ENCODE measurements at regions not wholly inside any gene's neighbourhood (a gene's known extent, or its start where the extent isn't known, plus 50 kb on each side); places are given as distances from the start of the nearest gene placed in this dataset.

DNA sequence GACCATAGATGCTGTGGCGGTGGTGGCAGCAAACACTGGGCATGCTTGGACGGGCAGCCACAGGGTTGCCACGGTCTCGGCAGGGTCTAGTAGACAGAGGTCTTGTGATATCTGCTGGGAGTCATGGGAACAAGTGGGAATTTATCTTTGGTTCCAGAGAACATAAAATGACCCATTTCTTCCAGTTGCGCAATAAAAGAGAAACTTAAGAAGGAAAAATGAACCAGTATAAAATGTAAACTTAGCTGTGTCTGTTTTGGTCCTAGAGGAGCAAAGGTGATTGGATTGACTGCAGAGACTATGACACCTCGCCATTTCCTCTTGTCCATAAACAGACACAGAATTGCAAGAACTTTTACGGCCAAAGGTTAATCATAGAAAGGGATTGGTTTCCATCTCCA is 132.6 kb upstream of the RBBP8 start:
- Mint-ChIP-seq H3K36me3 (no peaks in the 10 kb centered on the region), H3K27me3 (ENCODE audit: low read depth) (no peaks in the 10 kb centered on the region), H3K27ac (peak overlapping the region; percentile 57), H3K9me3 (no peaks in the 10 kb centered on the region), H3K4me3 (no peak overlapping the region), H3K4me1 (peaks cover 24% of the 10 kb centered on the region)
- no peak for DNase-seq (ENCODE audit: low spot score in 2 of 2, unreplicated experiment in 2 of 2)
- TF ChIP-seq CTCF (IDR thresholded peaks at IDR 0.05; ENCODE audit: unreplicated experiment): no peak

GRCh38 chr18:22813648-22814328 is 119.3 kb upstream of the RBBP8 start:
- Mint-ChIP-seq H3K4me1 (peaks cover 41% of the 10 kb centered on the region), H3K9me3 (no peaks in the 10 kb centered on the region), H3K4me3 (no peak overlapping the region), H3K27ac (peak overlapping the region; percentile 84), H3K36me3 (no peaks in the 10 kb centered on the region), H3K27me3 (ENCODE audit: low read depth) (peaks cover 9% of the 10 kb centered on the region)
- TF ChIP-seq CTCF (IDR thresholded peaks at IDR 0.05; ENCODE audit: unreplicated experiment): no peak
- DNase-seq (ENCODE audit: low spot score in 2 of 2, unreplicated experiment in 2 of 2): no peak

DNA sequence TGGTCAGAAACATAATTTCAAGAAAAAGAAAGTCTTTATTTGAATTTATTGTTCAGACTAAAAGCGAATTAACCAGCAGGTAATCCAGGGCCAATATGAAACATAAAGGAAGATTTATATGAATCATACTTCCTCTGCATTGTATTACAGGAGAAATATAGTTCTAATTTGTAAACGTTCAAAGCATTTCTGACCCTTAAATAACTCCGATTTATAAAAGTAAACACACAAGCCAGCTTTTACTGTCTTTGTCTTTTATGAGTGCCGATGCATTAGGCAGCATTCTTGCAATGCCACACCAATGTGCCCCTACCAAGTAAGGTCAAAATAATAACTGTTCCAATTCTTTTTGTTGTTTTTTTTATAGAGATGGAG is 118.8 kb upstream of the RBBP8 start:
- no peak for DNase-seq (ENCODE audit: low spot score in 2 of 2, unreplicated experiment in 2 of 2)
- Mint-ChIP-seq H3K9me3 (no peaks in the 10 kb centered on the region), H3K27me3 (ENCODE audit: low read depth) (peaks cover 9% of the 10 kb centered on the region), H3K4me1 (peaks cover 41% of the 10 kb centered on the region), H3K4me3 (no peak overlapping the region), H3K27ac (peak overlapping the region; percentile 84), H3K36me3 (no peaks in the 10 kb centered on the region)
- no peak for TF ChIP-seq CTCF (IDR thresholded peaks at IDR 0.05; ENCODE audit: unreplicated experiment)

GRCh38 chr18:22816266-22817176 is 116.6 kb upstream of the RBBP8 start:
- H3K27ac Mint-ChIP-seq: no peak overlapping the region
- no peaks in the 10 kb centered on the region for H3K9me3 Mint-ChIP-seq
- TF ChIP-seq CTCF (IDR thresholded peaks at IDR 0.05; ENCODE audit: unreplicated experiment): no peak
- H3K27me3 Mint-ChIP-seq (ENCODE audit: low read depth): peaks cover 9% of the 10 kb centered on the region
- no peak for DNase-seq (ENCODE audit: low spot score in 2 of 2, unreplicated experiment in 2 of 2)
- H3K4me1 Mint-ChIP-seq: peaks cover 41% of the 10 kb centered on the region
- no peaks in the 10 kb centered on the region for H3K36me3 Mint-ChIP-seq
- H3K4me3 Mint-ChIP-seq: no peak overlapping the region

GRCh38 chr18:22817844-22818243 is 115.3 kb upstream of the RBBP8 start:
- Mint-ChIP-seq H3K27ac (no peak overlapping the region), H3K27me3 (ENCODE audit: low read depth) (peaks cover 3% of the 10 kb centered on the region), H3K4me3 (no peak overlapping the region), H3K9me3 (no peaks in the 10 kb centered on the region), H3K36me3 (no peaks in the 10 kb centered on the region), H3K4me1 (peaks cover 41% of the 10 kb centered on the region)
- DNase-seq (ENCODE audit: low spot score in 2 of 2, unreplicated experiment in 2 of 2): no peak
- no peak for TF ChIP-seq CTCF (IDR thresholded peaks at IDR 0.05; ENCODE audit: unreplicated experiment)
